Erythroblast (primary cell): ENCODE measurements at regions not wholly inside any gene's neighbourhood (a gene's known extent, or its start where the extent isn't known, plus 50 kb on each side); places are given as distances from the start of the nearest gene placed in this dataset.

ENCODE experiments used
- GATA1 ChIP-seq: IDR thresholded peaks from 2 replicates; pipeline ENCODE4 v1.6.1; 2011; ENCODE audit warnings: low read depth, mild to moderate bottlenecking, control low read depth, low read length, moderate library complexity
- POLR2A ChIP-seq: IDR thresholded peaks from 2 replicates; pipeline ENCODE4 v1.6.1; 2011; ENCODE audit warnings: mild to moderate bottlenecking, low read length

GRCh38 chr14:49319810-49320209, 266.4 kb downstream of the RPS29 start:
- TF ChIP-seq POLR2A (no peak), GATA1 (no peak)
